PC-3 (cell line): ENCODE measurements at regions not wholly inside any gene's neighbourhood (a gene's known extent, or its start where the extent isn't known, plus 50 kb on each side); places are given as distances from the start of the nearest gene placed in this dataset.
A peak's percentile ranks its signal among the peaks of the same experiment; 100 is the strongest.

Experiments used
- ATAC-seq: fragments of 200-7000 bp; cut with Tn5 transposase; 2 replicates; pipeline ENCODE4 v1.9.1; 2020; ENCODE audit warnings: mild to moderate bottlenecking, moderate library complexity
- BruUV-seq: library from RNA; stranded (reverse); fragments of 400-500 nt; replicated peaks from 2 replicates; lab custom pipeline; 2021; lab: Mats Ljungman, UMichigan
- CTCF ChIA-PET: fragments of 300-600 bp; sonication (Branson Sonifier 250); formaldehyde crosslinking; loops from one replicate; lab custom pipeline; 2022; ENCODE audit warnings: antibody characterized with exemption; lab: Charles Lee
- POLR2A ChIA-PET: fragments of 300-600 bp; sonication (Branson Sonifier 250); formaldehyde crosslinking; loops from one replicate; lab custom pipeline; 2022; ENCODE audit warnings: antibody characterized with exemption; ENCODE audit not compliant: unreplicated experiment; lab: Charles Lee
- DNase-seq: peaks from one replicate; pipeline ENCODE4 v3.0.0-alpha.2; 2015
- H2AFZ ChIP-seq: fragments of 300-600 bp; sonication (generic); 2 replicates; pipeline ENCODE4 v1.6.0; 2016; ENCODE audit warnings: antibody characterized with exemption, low read length
- H3F3A ChIP-seq: fragments of 300-600 bp; sonication (generic); one replicate; pipeline ENCODE4 v1.6.0; 2017; ENCODE audit warnings: antibody characterized with exemption, low read length, control low read depth, mild to moderate bottlenecking; ENCODE audit not compliant: unreplicated experiment
- H3K27ac ChIP-seq: fragments of 300-600 bp; sonication (generic); 2 replicates; pipeline ENCODE4 v1.5.1; 2016; ENCODE audit warnings: mild to moderate bottlenecking, low read length
- H3K27me3 ChIP-seq: fragments of 300-600 bp; sonication (generic); 2 replicates; pipeline ENCODE4 v1.6.1; 2016; ENCODE audit warnings: low read length, mixed read lengths
- H3K36me3 ChIP-seq: fragments of 300-600 bp; sonication (generic); 2 replicates; pipeline ENCODE4 v1.6.1; 2016; ENCODE audit warnings: low read depth, mixed run types, low read length, mixed read lengths
- H3K4me1 ChIP-seq: fragments of 300-600 bp; sonication (generic); 2 replicates; pipeline ENCODE4 v1.5.1; 2016; ENCODE audit warnings: low read length; ENCODE audit not compliant: insufficient read depth
- H3K4me2 ChIP-seq: fragments of 300-600 bp; sonication (generic); 2 replicates; pipeline ENCODE4 v1.6.0; 2016; ENCODE audit warnings: low read length
- H3K4me3 ChIP-seq: fragments of 300-600 bp; sonication (generic); 2 replicates; pipeline ENCODE4 v1.5.1; 2016; ENCODE audit warnings: mild to moderate bottlenecking, low read length, mixed read lengths
- H3K79me2 ChIP-seq: fragments of 300-600 bp; sonication (generic); 2 replicates; pipeline ENCODE4 v1.6.1; 2017; ENCODE audit warnings: low read length, mixed read lengths
- H3K9ac ChIP-seq: fragments of 300-600 bp; sonication (generic); 2 replicates; pipeline ENCODE4 v1.6.0; 2016; ENCODE audit warnings: mild to moderate bottlenecking, low read length
- H3K9me2 ChIP-seq: fragments of 300-600 bp; sonication (generic); replicated peaks from 2 replicates; pipeline ENCODE4 v1.6.1; 2016; ENCODE audit warnings: mixed run types, low read length, mixed read lengths
- H3K9me3 ChIP-seq: fragments of 300-600 bp; sonication (generic); 2 replicates; pipeline ENCODE4 v1.6.1; 2016; ENCODE audit warnings: low read length, mixed read lengths
- H4K20me1 ChIP-seq: fragments of 300-600 bp; sonication (generic); 2 replicates; pipeline ENCODE4 v1.6.1; 2016; ENCODE audit warnings: low read length, mixed read lengths
- CTCF ChIP-seq: fragments of 300-600 bp; sonication (generic); conservative IDR thresholded peaks from 2 replicates; pipeline ENCODE4 v1.5.1; 2017; ENCODE audit warnings: antibody characterized with exemption, low read depth, mild to moderate bottlenecking, low read length
- EZH2 ChIP-seq: fragments of 300-600 bp; sonication (generic); IDR thresholded peaks from one replicate; pipeline ENCODE4 v1.6.1; 2017; ENCODE audit warnings: antibody characterized with exemption, mild to moderate bottlenecking, low read length; ENCODE audit not compliant: unreplicated experiment
- EZH2phosphoT487 ChIP-seq: fragments of 300-600 bp; sonication (generic); IDR thresholded peaks from 2 replicates; pipeline ENCODE4 v1.6.1; 2018; ENCODE audit warnings: mild to moderate bottlenecking, antibody characterized with exemption, low read length, borderline replicate concordance
- intact Hi-C: fragments of 100-400 bp; cut with micrococcal nuclease; formaldehyde crosslinking; loops from 2 replicates; pipeline ENCODE4 v1.9.0; 2023

GRCh38 chr1:217274927-217275654 is 355.8 kb downstream of the GPATCH2 start:
- peaks cover 5% of the 10 kb centered on the region for H3F3A ChIP-seq
- peaks cover 48% of the 10 kb centered on the region for H3K4me1 ChIP-seq
- H4K20me1 ChIP-seq = no peaks in the 10 kb centered on the region
- peak; percentile 81 for ATAC-seq
- ChIA-PET POLR2A (interaction anchor here (0.6 to 0.7 kb wide), 2 partner anchors 288 to 329 kb away, joined by 3 to 4 read pairs; no protein-coding TSS in a partner anchor), CTCF (interaction anchor here (0.6 kb wide), 1 partner anchor 646 kb away, joined by 4 read pairs; no protein-coding TSS in a partner anchor)
- H3K36me3 ChIP-seq = no peaks in the 10 kb centered on the region
- no peaks in the 10 kb centered on the region for H3K27me3 ChIP-seq
- peak overlapping the region; percentile 92 for H3K27ac ChIP-seq
- H3K9ac ChIP-seq = peak overlapping the region; percentile 78
- BruUV-seq = TSS peak; percentile 75
- no peaks in the 10 kb centered on the region for H3K9me2 ChIP-seq
- peak; percentile 97 for DNase-seq
- no peaks in the 10 kb centered on the region for H3K79me2 ChIP-seq
- H3K9me3 ChIP-seq = no peaks in the 10 kb centered on the region
- H2AFZ ChIP-seq = peak overlapping the region; percentile 46
- H3K4me3 ChIP-seq = peak overlapping the region; percentile 50
- TF ChIP-seq CTCF (no peak), EZH2phosphoT487 (no peak), EZH2 (no peak)
- intact Hi-C loops = loop anchor here (1.0 to 5.0 kb wide), 5 partner anchors 57 to 897 kb away; no protein-coding TSS in a partner anchor
- peak overlapping the region; percentile 77 for H3K4me2 ChIP-seq

GRCh38 chr1:217274416-217274815 is 356.5 kb downstream of the GPATCH2 start:
- no peak for ATAC-seq
- DNase-seq = no peak

More at GRCh38 chr1:217274416-217274815, 356.5 kb downstream of the GPATCH2 start:
- H4K20me1 ChIP-seq = no peaks in the 10 kb centered on the region
- peaks cover 48% of the 10 kb centered on the region for H3K4me1 ChIP-seq
- peak overlapping the region; percentile 78 for H3K9ac ChIP-seq
- peak overlapping the region; percentile 92 for H3K27ac ChIP-seq
- peak overlapping the region; percentile 77 for H3K4me2 ChIP-seq
- no peak overlapping the region for H3K4me3 ChIP-seq
- no peak for TF ChIP-seq EZH2phosphoT487
- no peak for TF ChIP-seq CTCF
- TF ChIP-seq EZH2 = no peak
- H3K27me3 ChIP-seq = no peaks in the 10 kb centered on the region
- ChIA-PET POLR2A (no interaction called here), CTCF (no interaction called here)
- no TSS peak for BruUV-seq
- intact Hi-C loops = loop anchor here (2.0 kb wide), 1 partner anchor 266 kb away; no protein-coding TSS in a partner anchor
- no peaks in the 10 kb centered on the region for H3K9me2 ChIP-seq
- no peaks in the 10 kb centered on the region for H3K9me3 ChIP-seq
- H3F3A ChIP-seq = peaks cover 5% of the 10 kb centered on the region
- no peaks in the 10 kb centered on the region for H3K36me3 ChIP-seq
- H2AFZ ChIP-seq = 0 out of 2 replicates have a peak overlapping the region, but pooled peaks have one; percentile 11
- no peaks in the 10 kb centered on the region for H3K79me2 ChIP-seq
